ENCODE measurements at regions not wholly inside any gene's neighbourhood (a gene's known extent, or its start where the extent isn't known, plus 50 kb on each side); places are given as distances from the start of the nearest gene placed in this dataset.
"Not testable (repeated sequence)": the region's sequence is repeated elsewhere in the genome, so short reads cannot be mapped to it uniquely, and the experiment has no call there.

GRCh38 chrX:81890521-81890920 is 688.6 kb downstream of the SH3BGRL start:
- H3K4me3 ChIP-seq (replicated peaks in 1 of 4; ENCODE audit: control extremely low read depth in 1 of 4, insufficient read depth in 1 of 4, low read depth in 3 of 4, low read length in 4 of 4), result no peak overlapping the region
- no peaks in the 10 kb centered on the region for H3K27me3 ChIP-seq (ENCODE audit: control insufficient read depth, insufficient read depth, low read length)
- H4K20me1 ChIP-seq (ENCODE audit: control insufficient read depth, extremely low read depth, insufficient read depth, low read length), result no peaks in the 10 kb centered on the region
- H3K4me1 ChIP-seq (ENCODE audit: control insufficient read depth, extremely low read depth, insufficient read depth, low read length), result no peaks in the 10 kb centered on the region
- no peak overlapping the region for H2AFZ ChIP-seq (ENCODE audit: low read length)
- no peak for DNase-seq (ENCODE audit: low read depth in 2 of 2)
- no peak overlapping the region for H3K27ac ChIP-seq (ENCODE audit: insufficient read depth, low read length)
- no peaks in the 10 kb centered on the region for H3K9me3 ChIP-seq (ENCODE audit: control insufficient read depth, insufficient read depth, low read depth, low read length)
- TF ChIP-seq CTCF (conservative IDR thresholded peaks at IDR 0.05 in 1 of 2, IDR thresholded peaks at IDR 0.05 in 1 of 2; ENCODE audit: low read depth in 1 of 2, low read length in 2 of 2) (no peak), EZH2 (IDR thresholded peaks at IDR 0.05; ENCODE audit: low read length, missing control alignments) (no peak)
- H3K36me3 ChIP-seq (ENCODE audit: control insufficient read depth, insufficient read depth, low read length), result no peaks in the 10 kb centered on the region
- H3K9ac ChIP-seq (ENCODE audit: insufficient read depth, low read length), result no peak overlapping the region
- no peak overlapping the region for H3K4me2 ChIP-seq (ENCODE audit: extremely low read depth, insufficient read depth, low read length)
- no peaks in the 10 kb centered on the region for H3K79me2 ChIP-seq (ENCODE audit: control insufficient read depth, insufficient read depth, low read length)

GRCh38 chrX:81900522-81900921 is 698.6 kb downstream of the SH3BGRL start:
- Histone ChIP-seq H3K27ac (ENCODE audit: insufficient read depth, low read length) (no peak overlapping the region), H2AFZ (ENCODE audit: low read length) (no peak overlapping the region), H4K20me1 (ENCODE audit: control insufficient read depth, extremely low read depth, insufficient read depth, low read length) (no peaks in the 10 kb centered on the region), H3K9ac (ENCODE audit: insufficient read depth, low read length) (no peak overlapping the region), H3K79me2 (ENCODE audit: control insufficient read depth, insufficient read depth, low read length) (no peaks in the 10 kb centered on the region), H3K36me3 (ENCODE audit: control insufficient read depth, insufficient read depth, low read length) (no peaks in the 10 kb centered on the region), H3K9me3 (ENCODE audit: control insufficient read depth, insufficient read depth, low read depth, low read length) (no peaks in the 10 kb centered on the region), H3K4me2 (ENCODE audit: extremely low read depth, insufficient read depth, low read length) (no peak overlapping the region), H3K4me3 (replicated peaks in 1 of 4; ENCODE audit: control extremely low read depth in 1 of 4, insufficient read depth in 1 of 4, low read depth in 3 of 4, low read length in 4 of 4) (no peak overlapping the region), H3K4me1 (ENCODE audit: control insufficient read depth, extremely low read depth, insufficient read depth, low read length) (no peaks in the 10 kb centered on the region), H3K27me3 (ENCODE audit: control insufficient read depth, insufficient read depth, low read length) (no peaks in the 10 kb centered on the region)
- DNase-seq (ENCODE audit: low read depth in 2 of 2), result no peak
- TF ChIP-seq CTCF (conservative IDR thresholded peaks at IDR 0.05 in 1 of 2, IDR thresholded peaks at IDR 0.05 in 1 of 2; ENCODE audit: low read depth in 1 of 2, low read length in 2 of 2) (no peak), EZH2 (IDR thresholded peaks at IDR 0.05; ENCODE audit: low read length, missing control alignments) (no peak)

- no peaks in the 10 kb centered on the region for H3K4me1 ChIP-seq (ENCODE audit: control insufficient read depth, extremely low read depth, insufficient read depth, low read length)
- no peak overlapping the region for H2AFZ ChIP-seq (ENCODE audit: low read length)
- DNase-seq (ENCODE audit: low read depth in 2 of 2), result no peak
- no peak overlapping the region for H3K4me3 ChIP-seq (replicated peaks in 1 of 4; ENCODE audit: control extremely low read depth in 1 of 4, insufficient read depth in 1 of 4, low read depth in 3 of 4, low read length in 4 of 4)
- H3K4me2 ChIP-seq (ENCODE audit: extremely low read depth, insufficient read depth, low read length), result no peak overlapping the region
- no peaks in the 10 kb centered on the region for H3K36me3 ChIP-seq (ENCODE audit: control insufficient read depth, insufficient read depth, low read length)
- H3K9ac ChIP-seq (ENCODE audit: insufficient read depth, low read length), result no peak overlapping the region
- no peak overlapping the region for H3K27ac ChIP-seq (ENCODE audit: insufficient read depth, low read length)
- H4K20me1 ChIP-seq (ENCODE audit: control insufficient read depth, extremely low read depth, insufficient read depth, low read length), result no peaks in the 10 kb centered on the region
- no peaks in the 10 kb centered on the region for H3K27me3 ChIP-seq (ENCODE audit: control insufficient read depth, insufficient read depth, low read length)
- no peaks in the 10 kb centered on the region for H3K9me3 ChIP-seq (ENCODE audit: control insufficient read depth, insufficient read depth, low read depth, low read length)
- no peaks in the 10 kb centered on the region for H3K79me2 ChIP-seq (ENCODE audit: control insufficient read depth, insufficient read depth, low read length)
- TF ChIP-seq EZH2 (IDR thresholded peaks at IDR 0.05; ENCODE audit: low read length, missing control alignments) (no peak), CTCF (conservative IDR thresholded peaks at IDR 0.05 in 1 of 2, IDR thresholded peaks at IDR 0.05 in 1 of 2; ENCODE audit: low read depth in 1 of 2, low read length in 2 of 2) (no peak)
Measured at GRCh38 chrX:81925812-81926211, 723.9 kb downstream of the SH3BGRL start.

GRCh38 chrX:81945911-81946310 is 744.0 kb downstream of the SH3BGRL start:
- H3K4me2 ChIP-seq (ENCODE audit: extremely low read depth, insufficient read depth, low read length); H3K9me3 ChIP-seq (ENCODE audit: control insufficient read depth, insufficient read depth, low read depth, low read length); DNase-seq (ENCODE audit: low read depth in 2 of 2); H4K20me1 ChIP-seq (ENCODE audit: control insufficient read depth, extremely low read depth, insufficient read depth, low read length); H3K27ac ChIP-seq (ENCODE audit: insufficient read depth, low read length); H3K9ac ChIP-seq (ENCODE audit: insufficient read depth, low read length); H3K27me3 ChIP-seq (ENCODE audit: control insufficient read depth, insufficient read depth, low read length); H2AFZ ChIP-seq (ENCODE audit: low read length); H3K79me2 ChIP-seq (ENCODE audit: control insufficient read depth, insufficient read depth, low read length); H3K4me1 ChIP-seq (ENCODE audit: control insufficient read depth, extremely low read depth, insufficient read depth, low read length); H3K4me3 ChIP-seq (replicated peaks in 1 of 4; ENCODE audit: control extremely low read depth in 1 of 4, insufficient read depth in 1 of 4, low read depth in 3 of 4, low read length in 4 of 4); H3K36me3 ChIP-seq (ENCODE audit: control insufficient read depth, insufficient read depth, low read length): not testable (repeated sequence)

Data from fibroblast of lung (primary cell).